Hepatocyte (in vitro differentiated cells): ENCODE measurements at regions not wholly inside any gene's neighbourhood (a gene's known extent, or its start where the extent isn't known, plus 50 kb on each side); places are given as distances from the start of the nearest gene placed in this dataset.
A peak's percentile ranks its signal among the peaks of the same experiment; 100 is the strongest.
"Not testable (repeated sequence)": the region's sequence is repeated elsewhere in the genome, so short reads cannot be mapped to it uniquely, and the experiment has no call there.

ENCODE experiments used
- DNase-seq: peaks from one replicate; pipeline ENCODE4 v3.0.0-alpha.2; 2016; ENCODE audit warnings: low spot score
- H2AFZ ChIP-seq: fragments of 200-600 bp; sonication (generic); 2 replicates; pipeline ENCODE4 v1.6.0; 2016; ENCODE audit warnings: antibody characterized with exemption, mild to moderate bottlenecking
- H3K27ac ChIP-seq: fragments of 200-600 bp; sonication (generic); 2 replicates; pipeline ENCODE4 v1.5.1; 2016; ENCODE audit warnings: mild to moderate bottlenecking
- H3K27me3 ChIP-seq: fragments of 200-600 bp; sonication (generic); 2 replicates; pipeline ENCODE4 v1.6.1; 2016
- H3K36me3 ChIP-seq: fragments of 200-600 bp; sonication (generic); replicated peaks from 2 replicates; pipeline ENCODE4 v1.5.1; 2016; ENCODE audit warnings: low read depth; ENCODE audit not compliant: insufficient read depth
- H3K4me1 ChIP-seq: fragments of 200-600 bp; sonication (generic); 2 replicates; pipeline ENCODE4 v1.5.1; 2016; ENCODE audit warnings: mild to moderate bottlenecking, moderate library complexity; ENCODE audit not compliant: insufficient read depth
- H3K4me2 ChIP-seq: fragments of 200-600 bp; sonication (generic); 2 replicates; pipeline ENCODE4 v1.6.0; 2016
- H3K4me3 ChIP-seq: fragments of 200-600 bp; sonication (generic); 2 replicates; pipeline ENCODE4 v1.5.1; 2016; ENCODE audit warnings: mild to moderate bottlenecking
- H3K79me2 ChIP-seq: fragments of 200-600 bp; sonication (generic); 2 replicates; pipeline ENCODE4 v1.6.0; 2017; ENCODE audit warnings: mild to moderate bottlenecking
- H3K9me2 ChIP-seq: fragments of 200-600 bp; sonication (generic); replicated peaks from 2 replicates; pipeline ENCODE4 v1.6.0; 2017; ENCODE audit warnings: mild to moderate bottlenecking; ENCODE audit not compliant: insufficient read depth
- H3K9me3 ChIP-seq: fragments of 200-600 bp; sonication (generic); 2 replicates; pipeline ENCODE4 v1.5.1; 2016; ENCODE audit warnings: low read depth, mild to moderate bottlenecking
- H4K20me1 ChIP-seq: fragments of 200-600 bp; sonication (generic); 2 replicates; pipeline ENCODE4 v1.6.0; 2016; ENCODE audit warnings: mild to moderate bottlenecking; ENCODE audit not compliant: insufficient read depth, poor library complexity, severe bottlenecking
- EZH2 ChIP-seq: fragments of 200-600 bp; sonication (generic); IDR thresholded peaks from 2 replicates; pipeline ENCODE4 v1.6.1; 2016; ENCODE audit warnings: antibody characterized with exemption, mild to moderate bottlenecking, borderline replicate concordance
- EZH2phosphoT487 ChIP-seq: fragments of 200-600 bp; sonication (generic); IDR thresholded peaks from one replicate; pipeline ENCODE4 v1.6.1; 2018; ENCODE audit warnings: antibody characterized with exemption, mild to moderate bottlenecking, low read depth, moderate library complexity; ENCODE audit not compliant: unreplicated experiment, severe bottlenecking
- WGBS: methylation state at CpG from one replicate; pipeline ENCODE4 v1.1.6; 2016; ENCODE audit warnings: low lambda C conversion rate; ENCODE audit errors: missing lambda C conversion rate; 5-methylcytosine and 5-hydroxymethylcytosine counted together
- TF ChIP-seq, protein P1 (sequence below): fragments of 200-600 bp; sonication (generic); IDR thresholded peaks from 2 replicates; pipeline ENCODE4 v1.5.1; 2016; ENCODE audit warnings: antibody characterized with exemption, mild to moderate bottlenecking; ENCODE audit not compliant: poor library complexity

DNA sequence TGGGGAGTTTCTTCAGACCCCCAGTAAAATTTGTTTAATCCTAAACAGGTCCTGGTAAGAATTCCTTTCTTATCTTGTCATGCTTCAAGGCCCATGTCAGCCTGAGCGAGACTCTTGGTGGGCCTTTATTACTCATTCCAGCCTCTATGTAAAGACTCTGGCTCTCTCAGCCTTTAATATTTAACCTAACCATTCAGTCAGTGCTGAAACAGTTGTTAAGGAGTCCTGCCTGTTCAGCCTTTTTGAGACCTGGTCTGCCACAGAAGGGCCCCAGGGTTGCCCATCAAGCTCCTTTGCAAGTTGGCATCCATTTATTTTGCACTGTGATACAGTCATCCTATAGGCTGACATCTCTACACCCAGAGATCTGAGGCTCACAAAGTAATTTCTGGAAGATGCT is 107.7 kb upstream of the VANGL1 start:
- H4K20me1 ChIP-seq: no peaks in the 10 kb centered on the region
- no peak overlapping the region for H2AFZ ChIP-seq
- TF ChIP-seq EZH2 (no peak), EZH2phosphoT487 (no peak)
- TF ChIP-seq, protein P1, sequence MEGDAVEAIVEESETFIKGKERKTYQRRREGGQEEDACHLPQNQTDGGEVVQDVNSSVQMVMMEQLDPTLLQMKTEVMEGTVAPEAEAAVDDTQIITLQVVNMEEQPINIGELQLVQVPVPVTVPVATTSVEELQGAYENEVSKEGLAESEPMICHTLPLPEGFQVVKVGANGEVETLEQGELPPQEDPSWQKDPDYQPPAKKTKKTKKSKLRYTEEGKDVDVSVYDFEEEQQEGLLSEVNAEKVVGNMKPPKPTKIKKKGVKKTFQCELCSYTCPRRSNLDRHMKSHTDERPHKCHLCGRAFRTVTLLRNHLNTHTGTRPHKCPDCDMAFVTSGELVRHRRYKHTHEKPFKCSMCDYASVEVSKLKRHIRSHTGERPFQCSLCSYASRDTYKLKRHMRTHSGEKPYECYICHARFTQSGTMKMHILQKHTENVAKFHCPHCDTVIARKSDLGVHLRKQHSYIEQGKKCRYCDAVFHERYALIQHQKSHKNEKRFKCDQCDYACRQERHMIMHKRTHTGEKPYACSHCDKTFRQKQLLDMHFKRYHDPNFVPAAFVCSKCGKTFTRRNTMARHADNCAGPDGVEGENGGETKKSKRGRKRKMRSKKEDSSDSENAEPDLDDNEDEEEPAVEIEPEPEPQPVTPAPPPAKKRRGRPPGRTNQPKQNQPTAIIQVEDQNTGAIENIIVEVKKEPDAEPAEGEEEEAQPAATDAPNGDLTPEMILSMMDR: no peak
- no peaks in the 10 kb centered on the region for H3K27me3 ChIP-seq
- no peaks in the 10 kb centered on the region for H3K9me2 ChIP-seq
- no peak overlapping the region for H3K4me3 ChIP-seq
- peak overlapping the region; percentile 18 for H3K27ac ChIP-seq
- peaks cover 25% of the 10 kb centered on the region for H3K4me1 ChIP-seq
- 48% methylated on average over 1 of the region's 1 CpG for WGBS
- peak; percentile 25 for DNase-seq
- H3K9me3 ChIP-seq: no peaks in the 10 kb centered on the region
- H3K36me3 ChIP-seq: no peaks in the 10 kb centered on the region
- no peak overlapping the region for H3K4me2 ChIP-seq
- no peaks in the 10 kb centered on the region for H3K79me2 ChIP-seq

DNA sequence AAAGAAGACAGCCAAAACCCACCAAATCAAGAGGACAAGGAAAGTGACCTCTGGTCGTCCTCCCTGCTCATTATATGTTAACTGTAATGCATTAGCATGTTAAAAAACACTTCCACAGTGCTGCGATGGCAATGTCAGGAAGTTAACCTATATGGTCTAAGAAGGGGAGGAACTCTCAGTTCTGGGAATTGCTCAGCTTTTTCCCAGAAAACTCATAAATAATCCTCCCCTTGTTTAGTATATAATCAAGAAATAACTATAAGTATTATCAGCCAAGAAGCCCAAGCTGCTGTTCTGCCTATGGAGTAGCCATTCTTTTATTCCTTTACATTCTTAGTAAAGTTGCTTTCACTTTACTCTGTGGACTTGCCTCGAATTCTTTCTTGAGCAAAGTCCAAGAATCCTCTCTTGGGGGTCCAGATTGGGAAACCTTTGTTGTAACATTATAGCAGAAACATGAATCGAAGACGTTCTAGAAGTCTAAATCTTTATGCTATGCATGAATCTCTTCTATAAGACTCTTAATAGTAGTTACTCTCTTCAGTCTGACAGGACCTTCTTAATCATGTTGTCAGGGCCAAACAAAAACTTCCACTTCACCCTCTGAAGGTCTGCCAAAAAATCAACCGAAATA is 110.0 kb upstream of the VANGL1 start:
- 50% methylated on average over 6 of the region's 6 CpGs for WGBS
- H4K20me1 ChIP-seq: no peaks in the 10 kb centered on the region
- no peak overlapping the region for H3K27ac ChIP-seq
- no peaks in the 10 kb centered on the region for H3K79me2 ChIP-seq
- TF ChIP-seq EZH2: no peak
- no peak for DNase-seq
- H3K27me3 ChIP-seq: no peaks in the 10 kb centered on the region
- peaks cover 25% of the 10 kb centered on the region for H3K4me1 ChIP-seq
- H3K4me2 ChIP-seq: peak overlapping the region; percentile 37
- H3K4me3 ChIP-seq: no peak overlapping the region
- H3K36me3 ChIP-seq: no peaks in the 10 kb centered on the region
- no peaks in the 10 kb centered on the region for H3K9me3 ChIP-seq
- H3K9me2 ChIP-seq: no peaks in the 10 kb centered on the region
- H2AFZ ChIP-seq: no peak overlapping the region

DNA sequence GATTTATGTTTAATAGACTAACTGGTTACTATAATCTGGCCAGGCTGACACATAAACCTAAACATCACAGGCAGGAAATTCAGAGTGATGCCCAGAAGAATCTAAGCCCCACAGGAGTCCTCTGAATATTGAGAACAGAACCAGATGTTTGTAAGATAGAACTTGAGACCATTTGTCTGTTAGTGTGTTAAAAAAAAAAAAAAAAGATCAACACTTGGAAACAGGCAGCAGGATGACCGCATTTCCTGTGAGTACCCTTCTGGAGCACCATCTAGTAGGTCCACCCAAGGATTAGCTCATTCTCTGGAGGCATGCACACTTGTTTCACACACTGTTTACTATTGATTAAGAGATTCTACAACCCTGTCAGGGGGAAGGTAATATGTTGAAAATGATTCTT is 111.4 kb upstream of the VANGL1 start:
- Histone ChIP-seq H3K4me2 (no peak overlapping the region), H4K20me1 (no peaks in the 10 kb centered on the region), H3K27me3 (no peaks in the 10 kb centered on the region), H3K36me3 (no peaks in the 10 kb centered on the region), H3K9me2 (no peaks in the 10 kb centered on the region), H2AFZ (no peak overlapping the region), H3K4me1 (peaks cover 25% of the 10 kb centered on the region), H3K4me3 (no peak overlapping the region), H3K27ac (no peak overlapping the region), H3K9me3 (no peaks in the 10 kb centered on the region), H3K79me2 (no peaks in the 10 kb centered on the region)
- no peak for DNase-seq
- no peak for TF ChIP-seq EZH2
- TF ChIP-seq, protein P1: no peak
- no peak for TF ChIP-seq EZH2phosphoT487
- WGBS: 57% methylated on average over 1 of the region's 1 CpG

DNA sequence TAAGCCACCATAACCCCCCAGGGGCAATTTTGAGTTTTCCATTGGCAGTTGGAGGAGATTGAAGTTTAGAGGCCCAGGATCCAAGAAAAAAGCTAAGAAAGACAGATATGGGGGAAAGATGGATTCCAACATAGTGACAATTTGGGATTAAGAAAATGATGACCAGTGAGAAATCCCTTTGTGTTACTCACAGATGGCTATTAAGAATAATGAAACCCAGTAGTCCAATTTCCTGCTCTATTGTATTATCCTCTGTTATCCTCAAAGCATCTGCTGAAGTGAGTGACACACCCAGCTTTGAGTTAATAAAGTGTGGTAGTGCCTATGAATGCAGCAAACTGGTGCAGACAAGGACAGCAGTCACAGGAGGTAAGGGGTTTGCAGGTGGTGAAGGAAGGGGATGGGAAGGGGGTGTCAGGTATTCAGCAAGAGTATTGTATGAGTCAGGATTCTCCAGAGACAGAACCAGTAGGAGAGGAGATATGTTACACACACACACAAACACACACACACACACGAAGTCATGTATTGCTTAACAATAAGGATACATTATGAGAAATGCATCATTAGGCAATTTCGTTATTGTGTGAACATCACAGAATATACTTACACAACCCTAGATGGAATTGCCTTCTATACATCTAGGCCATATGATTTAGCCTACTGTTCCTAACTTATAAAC is 112.4 kb upstream of the VANGL1 start:
- Histone ChIP-seq H3K27ac (no peak overlapping the region), H3K4me3 (no peak overlapping the region), H3K9me3 (no peaks in the 10 kb centered on the region), H2AFZ (no peak overlapping the region), H3K9me2 (no peaks in the 10 kb centered on the region), H4K20me1 (no peaks in the 10 kb centered on the region), H3K79me2 (no peaks in the 10 kb centered on the region), H3K36me3 (no peaks in the 10 kb centered on the region), H3K27me3 (no peaks in the 10 kb centered on the region), H3K4me2 (no peak overlapping the region), H3K4me1 (peaks cover 25% of the 10 kb centered on the region)
- TF ChIP-seq, protein P1: no peak
- TF ChIP-seq EZH2: no peak
- WGBS: 98% methylated on average over 2 of the region's 2 CpGs
- DNase-seq: no peak

DNA sequence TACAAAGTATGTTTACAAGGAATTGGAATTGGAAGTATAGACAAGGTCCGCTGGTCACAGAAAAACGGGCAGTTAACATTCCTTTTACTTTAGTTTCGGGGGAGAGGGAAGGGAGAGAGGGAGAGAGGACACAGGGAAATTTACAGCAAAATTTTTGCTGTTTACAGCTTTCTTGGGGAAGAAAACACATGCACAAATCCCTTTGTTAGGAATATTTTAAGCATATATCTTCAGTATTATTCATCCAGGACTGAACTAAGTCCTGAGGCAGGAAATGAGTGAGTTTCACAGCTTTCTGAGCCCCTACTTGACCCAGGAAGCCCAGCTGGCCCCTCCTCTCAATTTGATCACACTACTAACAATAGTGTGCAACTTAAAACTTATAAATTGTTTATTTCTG is 113.4 kb upstream of the VANGL1 start:
- peaks cover 18% of the 10 kb centered on the region for H3K4me1 ChIP-seq
- H3K27me3 ChIP-seq, H3K9me3 ChIP-seq, H3K79me2 ChIP-seq, H3K36me3 ChIP-seq, H2AFZ ChIP-seq, H3K27ac ChIP-seq, H3K4me3 ChIP-seq, H4K20me1 ChIP-seq, H3K9me2 ChIP-seq, DNase-seq: not testable (repeated sequence)
- H3K4me2 ChIP-seq: peak overlapping the region; percentile 37
- 24% methylated on average over 3 of the region's 3 CpGs for WGBS
